SK-N-SH (cell line): ENCODE measurements at regions not wholly inside any gene's neighbourhood (a gene's known extent, or its start where the extent isn't known, plus 50 kb on each side); places are given as distances from the start of the nearest gene placed in this dataset.

Source experiments
- CTCF ChIA-PET: fragments of 300-600, 350-600 bp; formaldehyde crosslinking; extraction: SDS; loops from one replicate; lab custom pipeline; 2021; lab: Yijun Ruan, JAX
- POLR2A ChIA-PET: fragments of 350-600 bp; sonication (Branson Sonifier 250); formaldehyde crosslinking; extraction: SDS; loops from one replicate; lab custom pipeline; 2020; ENCODE audit warnings: antibody characterized with exemption, inconsistent platforms; lab: Yijun Ruan, JAX
- DNase-seq: peaks from one replicate; pipeline ENCODE4 v3.0.0; 2012
- H2AFZ ChIP-seq: fragments of 200-600 bp; sonication (generic); 2 replicates; pipeline ENCODE4 v1.8.1; 2016; ENCODE audit warnings: antibody characterized with exemption, mild to moderate bottlenecking, low read depth
- H3F3A ChIP-seq: fragments of 200-600 bp; sonication (generic); replicated peaks from 2 replicates; pipeline ENCODE3; 2016; ENCODE audit warnings: antibody characterized with exemption, mild to moderate bottlenecking; ENCODE audit not compliant: insufficient read depth
- H3K27ac ChIP-seq, 2 experiments: fragments of 200-500 bp in 1 of 2; fragments of 200-600 bp in 1 of 2; sonication (Bioruptor generic) in 1 of 2; sonication (generic), shearing (Covaris generic) in 1 of 2; 2 replicates each; pipeline versions ENCODE4 v1.5.1 to v1.6.1; 2014 to 2016; ENCODE audit warnings: low read depth in 2 of 2, inconsistent platforms in 1 of 2, low read length in 1 of 2, mild to moderate bottlenecking in 1 of 2, mixed read lengths in 1 of 2
- H3K27me3 ChIP-seq: fragments of 200-600 bp; sonication (generic), shearing (Covaris generic); 2 replicates; pipeline ENCODE4 v1.6.1; 2016; ENCODE audit warnings: mixed run types; ENCODE audit not compliant: insufficient read depth
- H3K36me3 ChIP-seq, 2 experiments: fragments of 200-500 bp in 1 of 2; fragments of 200-600 bp in 1 of 2; sonication (Bioruptor generic) in 1 of 2; sonication (generic) in 1 of 2; replicated peaks in 1 of 2; 2 replicates each; pipeline versions ENCODE3 to v1.5.1; 2014 to 2016; ENCODE audit warnings: low read length in 1 of 2, mild to moderate bottlenecking in 1 of 2; ENCODE audit not compliant: insufficient read depth in 2 of 2, control insufficient read depth in 1 of 2
- H3K4me1 ChIP-seq, 2 experiments: fragments of 200-500 bp in 1 of 2; fragments of 200-600 bp in 1 of 2; sonication (Bioruptor generic) in 1 of 2; sonication (generic), shearing (Covaris generic) in 1 of 2; 2 replicates each; pipeline versions ENCODE4 v1.5.1 to v1.6.1; 2014 to 2016; ENCODE audit warnings: low read depth in 1 of 2, low read length in 1 of 2, mixed run types in 1 of 2; ENCODE audit not compliant: insufficient read depth in 2 of 2, control insufficient read depth in 1 of 2
- H3K4me2 ChIP-seq: fragments of 200-600 bp; sonication (generic), shearing (Covaris generic); 2 replicates; pipeline ENCODE4 v1.6.1; 2017; ENCODE audit warnings: mixed run types
- H3K4me3 ChIP-seq, 2 experiments: fragments of 200-500 bp in 1 of 2; fragments of 200-600 bp in 1 of 2; sonication (Bioruptor generic) in 1 of 2; sonication (generic), shearing (Covaris generic) in 1 of 2; 2 replicates each; pipeline versions ENCODE4 v1.5.1 to v1.8.1; 2014 to 2016; ENCODE audit warnings: low read depth in 2 of 2, inconsistent platforms in 1 of 2, low read length in 1 of 2, mild to moderate bottlenecking in 1 of 2, mixed read lengths in 1 of 2, moderate library complexity in 1 of 2
- H3K79me2 ChIP-seq: fragments of 200-600 bp; sonication (generic); 2 replicates; pipeline ENCODE4 v1.8.1; 2017; ENCODE audit warnings: mild to moderate bottlenecking; ENCODE audit not compliant: insufficient read depth
- H3K9ac ChIP-seq: fragments of 200-600 bp; sonication (generic); 2 replicates; pipeline ENCODE4 v1.6.1; 2017; ENCODE audit warnings: mixed run types
- H3K9me2 ChIP-seq: fragments of 200-600 bp; sonication (generic); 2 replicates; pipeline ENCODE4 v1.6.1; 2017; ENCODE audit warnings: mixed run types
- H3K9me3 ChIP-seq: fragments of 200-600 bp; sonication (generic); 2 replicates; pipeline ENCODE4 v1.6.1; 2017; ENCODE audit warnings: mixed run types, mild to moderate bottlenecking, moderate library complexity
- H4K20me1 ChIP-seq: fragments of 200-600 bp; sonication (generic); 2 replicates; pipeline ENCODE4 v1.6.1; 2017; ENCODE audit warnings: mild to moderate bottlenecking, mixed run types; ENCODE audit not compliant: insufficient read depth
- ELF1 ChIP-seq: IDR thresholded peaks from 2 replicates; pipeline ENCODE4 v1.4.0; 2012
- FOSL2 ChIP-seq: IDR thresholded peaks from 2 replicates; pipeline ENCODE4 v1.4.0; 2012; ENCODE audit warnings: low read depth, mild to moderate bottlenecking, moderate library complexity, borderline replicate concordance
- FOXJ3 ChIP-seq: sonication (generic); formaldehyde crosslinking; IDR thresholded peaks from 2 replicates; pipeline ENCODE4 v1.5.1; 2020; ENCODE audit warnings: mild to moderate bottlenecking, missing genetic modification reagents
- FOXM1 ChIP-seq: IDR thresholded peaks from 2 replicates; pipeline ENCODE4 v1.4.0; 2012; ENCODE audit warnings: low read depth, mild to moderate bottlenecking
- IRF3 ChIP-seq: fragments of 150-350 bp; IDR thresholded peaks from 2 replicates; pipeline ENCODE4 v1.6.1; 2016; ENCODE audit warnings: mild to moderate bottlenecking, low read depth, low read length
- NFIC ChIP-seq: IDR thresholded peaks from 2 replicates; pipeline ENCODE4 v1.4.0; 2012; ENCODE audit warnings: borderline replicate concordance
- POLR2AphosphoS5 ChIP-seq: IDR thresholded peaks from 2 replicates; pipeline ENCODE4 v1.6.1; 2012; ENCODE audit warnings: low read depth, low read length
- TAF1 ChIP-seq: IDR thresholded peaks from 2 replicates; pipeline ENCODE4 v1.6.1; 2012; ENCODE audit warnings: low read depth, mild to moderate bottlenecking, low read length, moderate library complexity, borderline replicate concordance
- TEAD4 ChIP-seq: IDR thresholded peaks from 2 replicates; pipeline ENCODE4 v1.4.0; 2012; ENCODE audit warnings: mild to moderate bottlenecking, borderline replicate concordance; ENCODE audit not compliant: insufficient read depth
- ZBTB33 ChIP-seq: IDR thresholded peaks from 2 replicates; pipeline ENCODE4 v1.4.0; 2012; ENCODE audit warnings: low read depth, borderline replicate concordance
- WGBS: methylation state at CpG from one replicate; pipeline ENCODE4 v1.1.6; 2017; ENCODE audit warnings: low lambda C conversion rate; 5-methylcytosine and 5-hydroxymethylcytosine counted together
- TF ChIP-seq, protein P1 (sequence below): IDR thresholded peaks from 2 replicates; pipeline ENCODE4 v1.4.0; 2012; ENCODE audit warnings: low read depth, borderline replicate concordance
- TF ChIP-seq, protein P2 (sequence below): IDR thresholded peaks from 2 replicates; pipeline ENCODE4 v1.6.1; 2012; ENCODE audit warnings: mild to moderate bottlenecking, low read depth, low read length, moderate library complexity

- Histone ChIP-seq H3K9ac (no peak overlapping the region), H3K36me3 (no peaks in the 10 kb centered on the region), H2AFZ (no peak overlapping the region), H3K79me2 (no peaks in the 10 kb centered on the region), H3K4me2 (no peak overlapping the region), H4K20me1 (no peaks in the 10 kb centered on the region), H3K27me3 (no peaks in the 10 kb centered on the region), H3K27ac (no peak overlapping the region), H3K4me3 (no peak overlapping the region), H3K9me3 (no peaks in the 10 kb centered on the region), H3K9me2 (no peaks in the 10 kb centered on the region), H3F3A (no peaks in the 10 kb centered on the region), H3K4me1 (no peaks in the 10 kb centered on the region)
- DNase-seq, result no peak
- TF ChIP-seq POLR2AphosphoS5 (no peak), ELF1 (no peak), FOXM1 (no peak), ZBTB33 (no peak), FOSL2 (no peak), TEAD4 (no peak), IRF3 (no peak), FOXJ3 (CRISPR knock-in tag) (no peak), TAF1 (no peak), NFIC (no peak)
- TF ChIP-seq, protein P1, sequence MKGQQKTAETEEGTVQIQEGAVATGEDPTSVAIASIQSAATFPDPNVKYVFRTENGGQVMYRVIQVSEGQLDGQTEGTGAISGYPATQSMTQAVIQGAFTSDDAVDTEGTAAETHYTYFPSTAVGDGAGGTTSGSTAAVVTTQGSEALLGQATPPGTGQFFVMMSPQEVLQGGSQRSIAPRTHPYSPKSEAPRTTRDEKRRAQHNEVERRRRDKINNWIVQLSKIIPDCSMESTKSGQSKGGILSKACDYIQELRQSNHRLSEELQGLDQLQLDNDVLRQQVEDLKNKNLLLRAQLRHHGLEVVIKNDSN, result no peak
- TF ChIP-seq, protein P2, sequence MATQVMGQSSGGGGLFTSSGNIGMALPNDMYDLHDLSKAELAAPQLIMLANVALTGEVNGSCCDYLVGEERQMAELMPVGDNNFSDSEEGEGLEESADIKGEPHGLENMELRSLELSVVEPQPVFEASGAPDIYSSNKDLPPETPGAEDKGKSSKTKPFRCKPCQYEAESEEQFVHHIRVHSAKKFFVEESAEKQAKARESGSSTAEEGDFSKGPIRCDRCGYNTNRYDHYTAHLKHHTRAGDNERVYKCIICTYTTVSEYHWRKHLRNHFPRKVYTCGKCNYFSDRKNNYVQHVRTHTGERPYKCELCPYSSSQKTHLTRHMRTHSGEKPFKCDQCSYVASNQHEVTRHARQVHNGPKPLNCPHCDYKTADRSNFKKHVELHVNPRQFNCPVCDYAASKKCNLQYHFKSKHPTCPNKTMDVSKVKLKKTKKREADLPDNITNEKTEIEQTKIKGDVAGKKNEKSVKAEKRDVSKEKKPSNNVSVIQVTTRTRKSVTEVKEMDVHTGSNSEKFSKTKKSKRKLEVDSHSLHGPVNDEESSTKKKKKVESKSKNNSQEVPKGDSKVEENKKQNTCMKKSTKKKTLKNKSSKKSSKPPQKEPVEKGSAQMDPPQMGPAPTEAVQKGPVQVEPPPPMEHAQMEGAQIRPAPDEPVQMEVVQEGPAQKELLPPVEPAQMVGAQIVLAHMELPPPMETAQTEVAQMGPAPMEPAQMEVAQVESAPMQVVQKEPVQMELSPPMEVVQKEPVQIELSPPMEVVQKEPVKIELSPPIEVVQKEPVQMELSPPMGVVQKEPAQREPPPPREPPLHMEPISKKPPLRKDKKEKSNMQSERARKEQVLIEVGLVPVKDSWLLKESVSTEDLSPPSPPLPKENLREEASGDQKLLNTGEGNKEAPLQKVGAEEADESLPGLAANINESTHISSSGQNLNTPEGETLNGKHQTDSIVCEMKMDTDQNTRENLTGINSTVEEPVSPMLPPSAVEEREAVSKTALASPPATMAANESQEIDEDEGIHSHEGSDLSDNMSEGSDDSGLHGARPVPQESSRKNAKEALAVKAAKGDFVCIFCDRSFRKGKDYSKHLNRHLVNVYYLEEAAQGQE, result no peak
- CTCF ChIA-PET, result no interaction called here
- POLR2A ChIA-PET, result no interaction called here
- 8% methylated on average over 9 of the region's 9 CpGs for WGBS
Measured at GRCh38 chrX:83588409-83588808, 80.3 kb downstream of the POU3F4 start.
